Dedifferentiated amniotic fluid mesenchymal stem cell (primary cell): ENCODE measurements at regions not wholly inside any gene's neighbourhood (a gene's known extent, or its start where the extent isn't known, plus 50 kb on each side); places are given as distances from the start of the nearest gene placed in this dataset.
A peak's percentile ranks its signal among the peaks of the same experiment; 100 is the strongest.

Experiments
- DNase-seq: peaks from one replicate; pipeline ENCODE4 v3.0.0-alpha.2; 2016; ENCODE audit errors: extremely low spot score

DNA sequence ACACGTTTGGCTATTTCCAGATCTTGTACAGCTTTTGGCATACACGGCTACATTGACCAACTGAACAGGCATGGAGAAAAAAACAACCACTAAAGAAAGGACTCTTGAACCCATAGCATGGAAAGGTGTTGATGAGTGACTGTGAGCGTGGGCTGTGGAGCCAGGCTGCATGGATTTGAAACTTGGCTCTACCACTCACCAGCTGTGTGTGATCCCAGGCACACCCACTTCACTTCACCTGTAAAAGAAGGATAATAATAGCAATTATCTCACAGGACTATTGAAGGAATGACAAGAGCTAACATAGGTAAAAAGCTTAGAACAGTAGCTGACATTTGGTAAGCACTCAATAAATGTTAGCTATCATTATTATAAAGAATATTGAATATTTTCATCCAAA lies 301.7 kb upstream of the CPEB2 start:
- DNase-seq, result no peak

DNA sequence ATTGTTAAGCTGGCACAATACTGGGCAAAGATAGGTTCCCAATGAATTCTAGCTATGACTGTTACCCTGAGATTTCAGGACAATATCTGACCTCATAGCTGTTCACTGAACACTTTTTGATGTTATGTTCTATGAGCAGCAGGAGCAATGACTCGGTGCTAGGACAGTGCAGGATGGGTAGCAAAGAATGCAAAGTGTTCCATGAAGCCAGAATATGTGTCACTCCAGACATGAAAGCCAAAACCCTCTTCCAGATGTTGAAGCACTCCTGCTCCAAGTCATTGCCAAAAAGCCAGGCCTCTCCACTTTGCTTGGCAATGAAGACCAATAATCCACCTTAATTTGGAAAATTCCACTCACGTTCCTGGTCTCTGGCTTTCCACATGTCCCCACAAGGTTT lies 300.9 kb upstream of the CPEB2 start:
- no peak for DNase-seq

DNA sequence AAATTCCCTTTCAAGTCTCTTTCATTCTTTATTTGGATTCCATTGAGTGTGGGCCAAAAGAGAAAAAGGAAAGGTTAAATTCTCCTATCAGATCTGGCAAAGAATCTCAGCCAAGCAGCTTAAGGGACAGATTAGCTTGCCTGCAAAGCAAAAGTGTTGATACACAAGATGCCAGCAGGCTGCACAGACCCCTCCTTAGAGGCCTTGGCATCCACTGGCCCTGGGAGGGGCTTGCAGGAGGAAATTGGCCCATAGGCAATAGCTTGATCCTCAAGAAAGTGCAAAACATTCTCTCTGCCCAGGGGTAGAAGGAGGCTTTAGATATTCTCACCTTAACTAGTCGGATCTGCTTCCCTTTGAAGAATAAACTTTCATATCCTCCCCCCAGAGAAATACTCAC lies 300.4 kb upstream of the CPEB2 start:
- no peak for DNase-seq

DNA sequence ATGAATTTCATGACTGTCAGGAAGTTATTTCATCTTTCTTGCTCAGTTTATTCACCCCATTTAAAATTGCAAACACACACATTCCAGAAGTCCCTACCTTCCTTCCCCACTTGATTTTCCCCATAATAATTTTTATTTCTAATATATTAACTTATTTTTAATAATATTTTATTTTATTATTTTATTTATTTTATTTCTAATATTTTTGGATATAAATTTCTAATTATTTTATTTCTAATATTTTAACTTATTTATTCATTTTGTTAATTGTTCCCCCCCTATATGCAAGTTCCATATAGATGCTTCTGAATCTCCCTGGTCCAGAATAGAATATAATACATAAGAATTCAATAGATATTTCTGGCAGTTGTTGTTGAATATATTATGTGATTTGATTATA lies 293.7 kb upstream of the CPEB2 start:
- DNase-seq, result no peak

DNA sequence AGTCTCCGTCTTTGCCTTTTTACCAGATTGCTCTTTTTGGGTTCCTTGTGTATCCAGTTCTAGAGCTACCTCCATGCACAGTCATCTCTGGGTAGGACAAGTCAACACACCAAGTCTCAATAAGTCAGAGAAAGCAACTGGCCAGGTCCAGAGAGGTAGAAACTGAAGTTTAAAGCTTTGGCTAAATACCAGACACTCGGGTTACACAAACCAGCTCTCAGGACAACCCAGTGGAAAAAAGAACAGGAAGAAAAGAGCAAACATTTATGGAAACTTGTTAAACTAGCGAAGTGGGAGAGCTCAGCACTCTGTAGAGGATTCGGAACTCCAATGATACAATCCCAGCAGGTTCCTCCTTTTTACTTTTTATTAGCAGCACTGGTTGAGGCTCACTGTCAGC lies 291.0 kb upstream of the CPEB2 start:
- DNase-seq, result no peak

DNA sequence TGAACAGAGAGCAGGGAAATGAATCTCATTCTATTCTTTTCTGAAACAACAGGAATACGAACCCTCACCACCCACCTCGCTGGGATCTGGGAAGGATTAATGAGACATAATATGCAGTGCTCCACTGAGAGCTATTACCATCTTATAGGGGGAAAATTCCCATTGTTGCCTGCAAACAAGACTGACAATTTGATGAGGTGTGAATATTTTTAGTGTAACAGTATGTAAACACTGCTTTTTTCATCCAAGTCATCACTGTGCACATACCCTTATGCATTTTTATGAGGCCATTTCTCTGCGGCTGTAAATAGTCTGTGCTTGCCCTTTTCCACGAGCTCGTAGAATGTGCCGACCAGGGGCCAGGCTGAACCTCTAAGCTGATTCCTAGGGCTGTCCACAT lies 285.6 kb upstream of the CPEB2 start:
- no peak for DNase-seq

DNA sequence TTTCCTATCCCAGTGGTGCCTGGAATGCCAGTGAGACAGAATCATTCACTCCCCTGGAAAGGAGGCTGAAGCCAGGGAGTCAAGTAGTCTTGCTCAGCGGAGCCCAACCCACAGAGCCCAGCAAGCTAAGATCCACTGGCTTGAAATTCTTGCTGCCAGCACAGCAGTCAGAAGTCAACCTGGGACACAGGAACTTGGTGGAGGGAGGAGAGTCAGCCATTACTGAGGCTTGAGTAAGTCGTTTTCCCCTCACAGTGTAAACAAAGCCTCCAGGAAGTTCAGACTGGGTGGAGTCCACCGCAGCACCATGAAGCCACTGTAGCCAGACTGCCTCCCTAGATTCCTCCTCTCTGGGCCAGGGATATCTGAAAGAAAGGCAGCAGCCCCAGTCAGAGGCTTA lies 283.2 kb upstream of the CPEB2 start:
- peak; percentile 30 for DNase-seq

DNA sequence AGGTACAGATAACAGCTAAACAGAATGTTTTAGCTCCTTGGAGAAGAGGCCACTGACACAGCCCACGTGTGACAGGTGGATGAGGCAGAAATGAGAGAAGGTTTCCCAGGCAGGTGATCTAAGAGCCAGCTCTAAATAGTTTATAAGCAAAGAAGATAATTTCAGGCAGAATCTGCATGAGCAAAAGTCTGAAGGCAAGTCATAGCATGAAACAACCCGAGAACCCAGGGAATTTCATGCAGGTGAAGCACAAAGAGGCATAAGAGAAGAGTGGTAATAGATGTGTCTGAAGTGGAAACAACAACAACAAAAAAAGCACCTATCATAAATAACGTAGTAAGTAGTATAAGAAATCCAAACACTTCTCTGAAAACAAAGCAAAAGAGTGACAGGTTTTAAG lies 275.8 kb upstream of the CPEB2 start:
- DNase-seq, result no peak

DNA sequence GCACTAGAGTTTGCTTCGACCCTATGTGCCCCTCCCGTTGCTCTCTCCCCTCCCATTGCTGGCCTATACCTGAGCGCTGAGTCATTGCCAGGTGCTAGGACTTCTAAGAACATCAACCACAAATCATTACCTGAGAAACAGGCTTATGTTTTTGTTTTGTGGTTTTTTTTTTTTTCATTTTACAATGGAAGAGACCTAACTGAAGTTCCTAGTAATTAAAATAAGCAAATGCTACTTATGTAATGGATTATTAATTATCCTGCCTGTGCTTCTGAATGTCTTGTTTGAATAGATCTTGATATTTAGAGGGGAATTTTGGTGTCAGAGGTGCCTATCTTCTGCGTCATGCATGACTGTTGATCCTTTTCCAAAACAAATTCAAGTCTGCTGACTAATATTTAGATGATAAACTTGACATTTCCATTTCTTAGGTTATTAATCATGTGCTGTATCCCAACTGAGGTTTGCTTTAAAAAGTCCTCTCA lies 275.4 kb upstream of the CPEB2 start:
- no peak for DNase-seq

DNA sequence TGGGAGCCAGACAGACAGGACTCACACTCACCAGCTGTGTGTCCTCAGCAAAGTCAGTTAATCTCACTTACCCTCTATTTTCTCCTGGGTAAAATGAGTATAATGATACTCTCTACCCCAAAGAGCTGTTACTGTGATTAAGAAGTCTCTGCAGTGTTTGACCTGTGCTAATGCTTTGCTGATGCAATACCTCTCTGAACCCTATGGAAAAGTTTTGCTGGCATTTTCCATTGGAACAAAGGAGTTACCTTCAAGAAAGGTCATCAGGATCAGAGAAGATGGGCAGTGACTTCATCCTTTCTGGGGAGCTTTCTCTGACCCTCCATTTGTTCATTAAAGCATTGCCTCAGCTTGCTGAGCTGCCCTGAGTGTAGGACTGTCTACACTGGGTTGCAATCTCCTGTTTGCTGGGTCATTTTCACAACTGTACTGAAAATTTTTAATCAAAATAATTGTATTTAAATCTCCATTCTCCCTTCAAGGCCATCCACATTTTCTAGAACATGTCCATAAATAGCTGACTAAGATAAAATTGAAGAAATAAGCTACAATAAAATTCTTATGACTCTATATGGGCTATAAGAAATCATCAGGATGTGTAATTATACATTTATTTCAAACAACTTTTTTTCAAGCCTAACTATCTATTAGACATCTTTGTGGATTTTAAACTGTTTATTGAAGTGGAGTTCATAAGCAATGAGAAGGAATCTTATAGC lies 272.8 kb upstream of the CPEB2 start:
- DNase-seq, result no peak

DNA sequence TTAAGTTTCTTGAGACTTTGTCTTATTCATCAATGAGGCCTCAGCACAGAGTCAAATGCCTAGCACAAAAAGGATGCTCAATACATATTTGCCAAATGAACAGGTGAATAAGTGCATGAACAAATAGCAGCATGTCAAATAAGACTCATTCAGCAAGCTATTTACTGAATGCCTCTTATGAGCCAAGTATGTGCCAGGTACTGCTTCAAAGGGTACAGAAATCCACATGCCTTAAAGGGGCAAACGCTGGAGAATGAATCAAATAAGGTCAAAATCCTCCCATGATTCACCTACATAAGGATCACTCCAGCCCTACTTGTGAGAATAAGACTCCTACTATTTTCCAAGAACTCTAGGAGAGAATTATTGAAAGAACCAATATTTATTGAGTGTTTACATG lies 260.2 kb upstream of the CPEB2 start:
- no peak for DNase-seq

DNA sequence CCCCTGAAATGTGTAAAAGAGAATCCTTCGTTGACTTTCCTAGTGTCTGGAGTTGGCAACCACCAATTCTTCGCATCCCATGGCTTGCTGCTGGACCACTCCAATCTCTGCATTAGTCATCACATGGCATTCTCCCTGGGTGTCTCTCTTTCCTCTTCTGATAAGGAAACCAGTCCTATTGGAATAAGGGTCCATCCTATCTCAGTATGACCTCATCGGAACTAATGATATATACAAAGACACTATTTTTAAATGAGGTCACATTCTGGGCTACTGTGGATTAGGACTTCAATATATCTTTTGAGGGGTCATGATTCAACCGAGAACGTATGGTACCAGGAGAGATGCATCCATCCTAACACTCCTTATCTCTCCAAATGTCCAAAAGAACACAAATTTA lies 259.1 kb upstream of the CPEB2 start:
- no peak for DNase-seq

DNA sequence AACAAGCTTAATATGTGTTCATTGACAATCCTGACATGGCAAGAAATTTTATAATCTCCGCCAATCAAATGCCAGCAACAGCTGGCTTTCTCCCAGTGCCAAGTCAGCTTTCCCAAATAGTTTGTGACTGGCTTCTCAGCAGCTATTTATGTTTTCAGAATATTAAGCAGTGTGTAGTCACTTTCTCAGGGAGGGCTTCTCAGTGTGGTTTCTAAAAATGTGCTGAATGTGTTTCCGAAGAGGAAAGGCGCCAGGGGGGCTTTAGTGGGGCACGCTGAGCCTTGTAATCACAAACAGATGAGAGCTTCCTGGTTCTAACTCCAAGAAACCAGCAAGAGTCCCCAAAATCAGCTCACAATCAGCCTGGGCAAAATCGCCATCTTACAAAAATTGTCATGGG lies 258.7 kb upstream of the CPEB2 start:
- DNase-seq, result no peak

DNA sequence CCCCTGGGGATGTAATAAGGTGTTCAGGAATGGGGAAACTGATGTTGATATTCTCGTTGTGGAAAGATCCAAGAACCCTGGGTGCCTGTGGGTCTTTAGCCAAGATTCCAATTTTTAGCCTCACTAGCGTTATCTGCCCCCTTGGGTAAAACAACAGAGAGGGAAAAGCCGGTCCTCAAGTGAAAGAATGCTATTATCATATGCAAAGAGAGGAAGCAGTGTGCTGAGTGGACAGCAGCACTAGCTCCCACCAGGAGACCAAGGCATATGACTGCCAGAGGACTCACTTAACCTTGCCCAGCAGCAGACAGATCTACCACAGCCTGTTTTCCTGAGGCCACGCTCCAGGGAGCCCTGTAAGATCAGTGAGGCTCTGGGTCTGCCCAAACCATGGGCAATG lies 257.9 kb upstream of the CPEB2 start:
- no peak for DNase-seq

DNA sequence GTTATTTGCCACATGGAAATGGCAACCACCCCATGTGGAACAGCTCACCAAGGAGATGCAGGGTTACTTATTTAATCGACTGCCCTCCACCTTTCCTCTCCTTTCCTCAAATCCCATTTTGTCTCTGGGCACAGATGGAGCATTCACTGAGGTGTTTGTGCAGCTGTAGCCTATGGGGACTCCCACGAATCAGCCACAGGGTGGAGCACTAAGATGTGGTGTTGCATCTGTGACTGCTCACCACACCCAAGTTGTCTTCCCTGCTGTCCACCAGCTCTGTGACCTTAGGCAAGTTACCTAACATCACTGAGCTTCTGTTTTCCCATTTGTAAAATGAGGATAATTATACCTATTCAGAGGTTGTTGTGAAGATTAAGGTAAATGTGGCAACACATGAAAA lies 252.4 kb upstream of the CPEB2 start:
- DNase-seq, result no peak

DNA sequence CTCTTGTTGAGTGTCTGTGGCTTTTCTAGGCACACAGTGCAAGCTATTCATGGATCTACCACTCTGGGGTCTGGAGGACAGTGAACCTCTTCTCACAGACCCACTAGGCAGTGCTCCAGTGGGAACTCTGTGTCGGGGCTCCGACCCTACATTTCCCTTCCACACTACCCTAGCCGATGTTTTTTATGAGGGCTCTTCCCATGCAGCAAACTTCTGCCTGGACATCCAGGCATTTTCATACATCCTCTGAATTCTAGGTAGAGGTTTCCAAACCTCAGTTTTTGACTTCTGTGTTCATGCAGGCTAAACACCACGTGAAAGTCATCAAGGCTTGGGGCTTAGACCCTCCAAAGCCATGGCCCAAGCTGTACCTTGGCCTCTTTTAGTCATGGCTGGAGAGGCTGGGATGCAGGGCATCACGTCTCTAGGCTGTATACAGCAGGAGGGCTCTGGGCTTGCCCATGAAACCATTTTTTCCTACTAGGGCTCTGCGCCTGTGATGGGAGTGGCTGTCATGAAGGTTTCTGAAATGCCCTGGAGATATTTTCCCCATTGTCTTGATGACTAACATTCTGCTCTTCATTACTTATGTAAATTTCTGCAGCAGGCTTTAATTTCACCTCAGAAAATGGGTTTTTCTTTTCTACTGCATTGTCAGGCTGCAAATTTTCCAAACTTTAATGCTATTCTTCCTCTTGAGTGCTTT lies 249.8 kb upstream of the CPEB2 start:
- DNase-seq, result no peak

DNA sequence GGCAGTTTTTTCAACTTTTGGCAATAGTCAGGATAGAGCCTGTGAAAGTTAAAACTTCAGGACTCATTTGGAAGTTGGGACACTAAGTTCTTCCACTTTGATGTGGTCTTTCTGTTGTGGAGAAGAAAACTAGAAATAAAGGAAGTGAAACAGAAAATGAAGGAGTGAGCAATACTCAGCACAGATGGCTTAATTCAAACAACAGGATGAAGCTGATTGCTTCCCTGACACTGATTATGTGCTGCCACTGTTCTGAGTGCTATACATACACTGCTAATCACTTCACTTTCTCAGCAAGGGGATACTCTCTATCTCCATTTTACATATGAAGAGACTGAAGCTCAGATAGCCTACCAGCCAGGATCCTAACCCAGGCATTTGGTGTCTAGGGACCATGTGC lies 235.1 kb upstream of the CPEB2 start:
- no peak for DNase-seq

DNA sequence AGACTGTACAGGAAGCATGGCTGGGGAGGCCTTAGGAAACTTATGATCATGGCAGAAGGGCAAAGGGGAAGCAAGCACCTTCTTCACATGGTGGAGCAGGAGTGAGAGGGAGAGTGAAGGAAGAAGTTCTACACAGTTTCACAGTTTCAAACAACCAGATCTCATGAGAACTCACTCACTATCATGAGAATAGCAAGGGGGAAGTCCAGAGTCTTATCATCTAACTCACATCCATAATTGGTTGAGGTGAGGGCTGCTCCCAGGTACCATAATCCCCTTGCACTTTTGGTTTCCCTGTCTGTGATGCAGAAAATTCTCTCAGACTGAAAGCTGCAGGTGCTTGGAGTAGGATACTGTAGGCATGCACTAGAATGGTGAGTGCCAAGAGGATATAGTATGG lies 233.8 kb upstream of the CPEB2 start:
- no peak for DNase-seq

DNA sequence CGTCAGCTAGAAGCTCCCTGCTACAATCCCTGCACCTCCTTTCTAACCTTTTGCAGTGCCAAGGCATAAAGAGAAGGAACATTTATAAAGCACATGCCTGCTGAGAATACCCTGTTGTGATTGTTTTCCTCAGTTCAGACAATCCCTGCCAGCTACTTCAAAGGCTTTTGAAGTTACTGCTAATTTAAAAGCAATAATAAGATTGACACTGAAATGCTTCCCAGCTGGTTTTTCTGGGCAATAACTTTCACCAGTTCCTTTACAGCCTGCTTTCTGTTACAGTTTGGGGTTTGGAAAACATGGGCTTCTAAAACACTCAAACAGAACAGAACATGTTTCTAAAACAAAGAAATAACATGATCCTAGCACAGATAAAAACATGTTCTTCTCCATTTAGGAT lies 232.3 kb upstream of the CPEB2 start:
- DNase-seq, result no peak

DNA sequence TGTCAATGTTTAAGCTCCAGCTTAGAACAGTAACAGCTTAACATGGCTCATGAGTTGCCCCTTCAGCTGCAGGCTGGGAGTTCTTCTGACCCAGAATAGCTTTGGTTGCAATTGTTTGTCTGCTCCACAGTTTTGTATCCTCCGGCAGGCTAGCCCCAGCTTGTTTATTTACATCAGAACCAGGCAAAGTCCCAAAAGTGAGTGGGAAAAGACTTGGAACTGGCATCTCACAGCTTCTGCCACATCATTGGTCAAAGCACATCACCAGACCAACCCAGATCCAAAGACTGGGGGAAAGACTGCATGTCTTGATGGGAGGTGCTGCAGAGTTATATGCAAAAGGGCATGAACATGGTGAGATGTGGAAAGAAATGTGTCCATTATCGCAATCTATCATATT lies 231.2 kb upstream of the CPEB2 start:
- DNase-seq, result peak; percentile 17

DNA sequence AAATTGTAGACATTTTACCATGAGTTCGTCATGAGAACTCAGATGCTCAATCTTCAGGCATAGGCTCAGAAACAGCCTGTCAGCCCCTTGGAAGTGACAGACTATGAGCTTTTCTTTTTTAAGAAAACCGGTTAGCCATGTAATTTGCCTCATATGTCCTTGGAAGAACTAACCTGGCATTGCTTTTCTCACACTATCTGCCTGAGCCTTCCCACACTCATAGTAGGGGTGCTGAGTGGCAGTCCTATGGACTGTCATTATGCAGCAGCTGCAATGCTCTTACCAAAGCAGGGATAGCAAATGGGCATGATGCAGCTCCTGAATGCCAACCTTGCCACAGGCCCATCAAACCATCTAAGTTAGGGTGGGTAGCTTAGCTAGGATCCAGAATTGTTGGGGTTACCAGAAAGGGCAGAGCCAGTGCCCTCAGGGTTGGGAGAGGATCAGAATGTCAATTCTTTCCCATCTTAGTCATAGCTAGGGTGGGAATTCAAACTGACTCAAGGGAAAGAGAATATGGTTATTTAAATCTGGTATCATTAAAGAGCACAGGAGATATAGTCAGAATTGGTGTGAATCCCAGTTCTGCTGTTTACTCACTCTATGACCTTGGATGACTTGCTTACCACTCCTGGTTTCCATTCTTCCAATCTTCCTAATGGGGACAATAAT lies 230.6 kb upstream of the CPEB2 start:
- no peak for DNase-seq

DNA sequence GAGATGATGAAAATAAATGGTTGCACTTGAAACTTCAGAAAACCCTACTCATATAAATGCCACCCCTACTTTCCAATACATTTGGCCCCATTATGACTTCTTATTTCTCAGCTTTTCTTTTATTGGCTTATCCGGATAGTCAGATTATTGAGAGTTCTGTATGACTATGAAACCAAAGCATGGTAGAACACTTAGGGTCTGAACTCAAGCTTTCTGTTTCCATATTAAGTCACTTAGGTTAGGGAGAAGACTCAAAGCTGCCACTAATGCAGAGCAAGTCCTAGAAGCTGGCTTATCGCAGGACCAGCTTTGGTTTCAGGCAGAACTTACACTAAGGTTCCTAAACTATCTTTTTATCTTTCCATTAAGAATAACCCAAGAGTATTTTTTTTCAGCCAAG lies 229.9 kb upstream of the CPEB2 start:
- no peak for DNase-seq
